HEK293 (cell line): ENCODE measurements at regions not wholly inside any gene's neighbourhood (a gene's known extent, or its start where the extent isn't known, plus 50 kb on each side); places are given as distances from the start of the nearest gene placed in this dataset.

ENCODE experiments used
- CTCF ChIA-PET: fragments of 350-600 bp; formaldehyde crosslinking; extraction: SDS; loops from one replicate; lab custom pipeline; 2021; ENCODE audit warnings: antibody characterized with exemption; lab: Yijun Ruan, JAX
- POLR2A ChIA-PET: fragments of 300-600 bp; formaldehyde crosslinking; extraction: SDS; loops from one replicate; lab custom pipeline; 2020; ENCODE audit warnings: antibody characterized with exemption, inconsistent platforms; lab: Yijun Ruan, JAX
- H3K27ac ChIP-seq: fragments of 200-500 bp; sonication (Bioruptor generic); 2 replicates; pipeline ENCODE4 v1.5.1; 2014; ENCODE audit warnings: low read depth, low read length, control low read depth, inconsistent platforms; ENCODE audit errors: extremely low read depth
- H3K36me3 ChIP-seq, 2 experiments: fragments of 200-500 bp in 1 of 2; sonication (Bioruptor generic) in 1 of 2; 1 replicate in 1 of 2; 2 replicates in 1 of 2; pipeline ENCODE4 v1.5.1; 2014 to 2017; ENCODE audit warnings: inconsistent platforms in 2 of 2, low read length in 2 of 2; ENCODE audit not compliant: control insufficient read depth in 2 of 2, insufficient read depth in 1 of 2
- H3K4me1 ChIP-seq: fragments of 200-500 bp; sonication (Bioruptor generic); 2 replicates; pipeline ENCODE4 v1.5.1; 2014; ENCODE audit warnings: mild to moderate bottlenecking, low read length, inconsistent platforms; ENCODE audit not compliant: control insufficient read depth, insufficient read depth
- H3K4me3 ChIP-seq: 2 replicates; pipeline ENCODE4 v1.5.1; 2011; ENCODE audit warnings: low read depth, mild to moderate bottlenecking, control low read depth, low read length, moderate library complexity
- H3K9me3 ChIP-seq: fragments of 200-500 bp; sonication (Bioruptor generic); 2 replicates; pipeline ENCODE4 v1.5.1; 2014; ENCODE audit warnings: low read depth, low read length, inconsistent platforms; ENCODE audit not compliant: control insufficient read depth, insufficient read depth
- CTCF ChIP-seq: fragments of 450-650 bp; formaldehyde crosslinking; IDR thresholded peaks from 2 replicates; pipeline ENCODE4 v1.5.1; 2016; ENCODE audit warnings: missing biosample characterization, missing genetic modification characterization
- OVOL3 ChIP-seq: fragments of 450-650 bp; formaldehyde crosslinking; IDR thresholded peaks from 2 replicates; pipeline ENCODE4 v1.5.1; 2016; ENCODE audit warnings: missing biosample characterization, missing genetic modification characterization
- PRDM4 ChIP-seq: fragments of 450-650 bp; formaldehyde crosslinking; IDR thresholded peaks from 2 replicates; pipeline ENCODE4 v1.5.1; 2017; ENCODE audit warnings: missing biosample characterization, missing genetic modification characterization
- RBAK ChIP-seq: fragments of 450-650 bp; formaldehyde crosslinking; IDR thresholded peaks from 2 replicates; pipeline ENCODE4 v1.5.1; 2016; ENCODE audit warnings: missing biosample characterization, missing genetic modification characterization
- ZBTB1 ChIP-seq: fragments of 450-650 bp; formaldehyde crosslinking; IDR thresholded peaks from 2 replicates; pipeline ENCODE4 v1.5.1; 2016; ENCODE audit warnings: missing biosample characterization, missing genetic modification characterization
- ZBTB10 ChIP-seq: fragments of 450-650 bp; formaldehyde crosslinking; IDR thresholded peaks from 2 replicates; pipeline ENCODE4 v1.5.1; 2016; ENCODE audit warnings: missing biosample characterization, missing genetic modification characterization
- ZEB2 ChIP-seq: fragments of 450-650 bp; formaldehyde crosslinking; IDR thresholded peaks from 2 replicates; pipeline ENCODE4 v1.5.1; 2016; ENCODE audit warnings: missing biosample characterization, missing genetic modification characterization
- ZNF112 ChIP-seq: fragments of 450-650 bp; formaldehyde crosslinking; IDR thresholded peaks from 2 replicates; pipeline ENCODE4 v1.5.0; 2017; ENCODE audit warnings: missing biosample characterization, missing genetic modification characterization
- ZNF121 ChIP-seq: fragments of 450-650 bp; formaldehyde crosslinking; IDR thresholded peaks from 2 replicates; pipeline ENCODE4 v1.5.1; 2016; ENCODE audit warnings: missing biosample characterization, missing genetic modification characterization
- ZNF133 ChIP-seq: fragments of 450-650 bp; formaldehyde crosslinking; IDR thresholded peaks from 2 replicates; pipeline ENCODE4 v1.5.1; 2016; ENCODE audit warnings: missing biosample characterization, missing genetic modification characterization
- ZNF184 ChIP-seq: fragments of 450-650 bp; IDR thresholded peaks from 2 replicates; pipeline ENCODE4 v1.5.1; 2018; ENCODE audit warnings: missing biosample characterization, mild to moderate bottlenecking, missing genetic modification characterization
- ZNF214 ChIP-seq: fragments of 450-650 bp; formaldehyde crosslinking; IDR thresholded peaks from 2 replicates; pipeline ENCODE4 v1.5.1; 2017; ENCODE audit warnings: missing biosample characterization, mild to moderate bottlenecking, missing genetic modification characterization, borderline replicate concordance
- ZNF354C ChIP-seq: fragments of 450-650 bp; formaldehyde crosslinking; IDR thresholded peaks from 2 replicates; pipeline ENCODE4 v1.5.1; 2016; ENCODE audit warnings: missing biosample characterization, missing genetic modification characterization, low read depth, borderline replicate concordance
- ZNF398 ChIP-seq: fragments of 450-650 bp; formaldehyde crosslinking; IDR thresholded peaks from 2 replicates; pipeline ENCODE4 v1.5.1; 2017; ENCODE audit warnings: missing biosample characterization, missing genetic modification characterization
- ZNF423 ChIP-seq: fragments of 450-650 bp; formaldehyde crosslinking; IDR thresholded peaks from 2 replicates; pipeline ENCODE4 v1.5.1; 2016; ENCODE audit warnings: missing biosample characterization, missing genetic modification characterization
- ZNF530 ChIP-seq: fragments of 450-650 bp; formaldehyde crosslinking; IDR thresholded peaks from 2 replicates; pipeline ENCODE4 v1.5.1; 2016; ENCODE audit warnings: low read depth, missing biosample characterization, missing genetic modification characterization
- ZNF701 ChIP-seq: fragments of 450-650 bp; formaldehyde crosslinking; IDR thresholded peaks from 2 replicates; pipeline ENCODE4 v1.5.1; 2016; ENCODE audit warnings: missing biosample characterization, missing genetic modification characterization

- Histone ChIP-seq H3K9me3 (no peaks in the 10 kb centered on the region), H3K36me3 (no peaks in the 10 kb centered on the region), H3K4me1 (no peaks in the 10 kb centered on the region), H3K4me3 (no peak overlapping the region), H3K27ac (no peak overlapping the region)
- TF ChIP-seq ZNF398 (tag by site-specific recombination), result no peak
- TF ChIP-seq RBAK, result no peak
- TF ChIP-seq ZNF112 (tag by site-specific recombination), result no peak
- no peak for TF ChIP-seq PRDM4 (tag by site-specific recombination)
- no peak for TF ChIP-seq ZBTB10
- no peak for TF ChIP-seq CTCF (tag by site-specific recombination)
- CTCF ChIA-PET, result no interaction called here
- POLR2A ChIA-PET, result no interaction called here
Measured at GRCh38 chr11:80960381-80961029, 1519.7 kb upstream of the TENM4 start.

GRCh38 chr11:80959751-80960150 lies 1518.9 kb upstream of the TENM4 start:
- ChIA-PET POLR2A (no interaction called here), CTCF (no interaction called here)
- no peaks in the 10 kb centered on the region for H3K9me3 ChIP-seq
- H3K36me3 ChIP-seq, result no peaks in the 10 kb centered on the region
- H3K4me1 ChIP-seq, result no peaks in the 10 kb centered on the region
- no peak overlapping the region for H3K27ac ChIP-seq
- no peak for TF ChIP-seq ZNF354C
- H3K4me3 ChIP-seq, result no peak overlapping the region

GRCh38 chr11:80958987-80959386 lies 1518.2 kb upstream of the TENM4 start:
- TF ChIP-seq ZEB2 (tag by site-specific recombination) (no peak), ZNF121 (tag by site-specific recombination) (no peak), ZNF214 (tag by site-specific recombination) (no peak), ZNF398 (tag by site-specific recombination) (no peak), ZNF701 (tag by site-specific recombination) (no peak), ZNF184 (tag by site-specific recombination) (no peak), OVOL3 (tag by site-specific recombination) (no peak), ZNF530 (tag by site-specific recombination) (no peak), ZNF133 (tag by site-specific recombination) (no peak), ZBTB1 (tag by site-specific recombination) (no peak), ZNF423 (tag by site-specific recombination) (no peak)
- TF ChIP-seq, all 188 proteins: peak for 0
- no peak overlapping the region for H3K27ac ChIP-seq
- ChIA-PET CTCF (no interaction called here), POLR2A (no interaction called here)
- no peaks in the 10 kb centered on the region for H3K4me1 ChIP-seq
- H3K9me3 ChIP-seq, result no peaks in the 10 kb centered on the region
- H3K36me3 ChIP-seq, result no peaks in the 10 kb centered on the region
- H3K4me3 ChIP-seq, result no peak overlapping the region
